Stomach (tissue), 4 donors: ENCODE measurements at regions not wholly inside any gene's neighbourhood (a gene's known extent, or its start where the extent isn't known, plus 50 kb on each side); places are given as distances from the start of the nearest gene placed in this dataset.

Source experiments
- EP300 ChIP-seq: sonication (generic); formaldehyde crosslinking; IDR thresholded peaks from one replicate; pipeline ENCODE4 v1.6.1; 2017; ENCODE audit warnings: antibody characterized with exemption
- POLR2A ChIP-seq, 4 donors: fragments of 450-650 bp; IDR thresholded peaks; one replicate each; pipeline ENCODE4 v1.6.1; 2016; ENCODE audit warnings: antibody characterized with exemption in 4 of 4, control low read depth in 2 of 4, mild to moderate bottlenecking in 1 of 4, moderate library complexity in 1 of 4
- POLR2AphosphoS5 ChIP-seq, 3 donors: sonication (generic); formaldehyde crosslinking; IDR thresholded peaks; one replicate each; pipeline ENCODE4 v1.6.1; 2016; ENCODE audit warnings: antibody characterized with exemption in 3 of 3
- TF ChIP-seq, protein P1 (sequence below), 7 experiments: fragments of 450-650 bp in 4 of 7; fragments of 200-600 bp in 3 of 7; sonication (generic) in 3 of 7; IDR thresholded peaks; one replicate each; pipeline ENCODE4 v1.5.1; 2016 to 2019; ENCODE audit warnings: antibody characterized with exemption in 7 of 7, control low read depth in 2 of 7, mild to moderate bottlenecking in 1 of 7

DNA sequence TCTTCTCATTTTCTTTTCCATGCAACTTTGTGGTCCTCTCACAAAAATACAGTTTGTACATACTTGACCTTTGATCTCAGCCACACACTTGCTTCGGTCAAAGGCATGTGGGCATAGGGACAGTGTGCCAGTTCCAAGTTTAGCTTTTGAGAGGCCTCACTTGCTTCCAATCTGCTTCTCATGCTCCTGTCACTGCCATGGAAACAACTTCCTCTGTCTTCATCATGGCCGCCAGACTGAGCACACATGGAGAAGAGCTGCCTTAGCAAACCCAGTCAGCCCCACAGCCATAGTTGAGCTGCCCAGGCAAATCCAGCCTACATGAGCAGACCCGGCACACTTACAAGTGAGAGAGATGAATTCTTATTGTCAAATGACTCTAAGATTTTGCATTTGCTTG, 138.2 kb upstream of the TUSC1 start:
- TF ChIP-seq POLR2A (IDR thresholded peaks at IDR 0.05) (no peak), EP300 (no peak), POLR2AphosphoS5 (IDR thresholded peaks at IDR 0.05) (no peak)
- TF ChIP-seq, protein P1, sequence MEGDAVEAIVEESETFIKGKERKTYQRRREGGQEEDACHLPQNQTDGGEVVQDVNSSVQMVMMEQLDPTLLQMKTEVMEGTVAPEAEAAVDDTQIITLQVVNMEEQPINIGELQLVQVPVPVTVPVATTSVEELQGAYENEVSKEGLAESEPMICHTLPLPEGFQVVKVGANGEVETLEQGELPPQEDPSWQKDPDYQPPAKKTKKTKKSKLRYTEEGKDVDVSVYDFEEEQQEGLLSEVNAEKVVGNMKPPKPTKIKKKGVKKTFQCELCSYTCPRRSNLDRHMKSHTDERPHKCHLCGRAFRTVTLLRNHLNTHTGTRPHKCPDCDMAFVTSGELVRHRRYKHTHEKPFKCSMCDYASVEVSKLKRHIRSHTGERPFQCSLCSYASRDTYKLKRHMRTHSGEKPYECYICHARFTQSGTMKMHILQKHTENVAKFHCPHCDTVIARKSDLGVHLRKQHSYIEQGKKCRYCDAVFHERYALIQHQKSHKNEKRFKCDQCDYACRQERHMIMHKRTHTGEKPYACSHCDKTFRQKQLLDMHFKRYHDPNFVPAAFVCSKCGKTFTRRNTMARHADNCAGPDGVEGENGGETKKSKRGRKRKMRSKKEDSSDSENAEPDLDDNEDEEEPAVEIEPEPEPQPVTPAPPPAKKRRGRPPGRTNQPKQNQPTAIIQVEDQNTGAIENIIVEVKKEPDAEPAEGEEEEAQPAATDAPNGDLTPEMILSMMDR (IDR thresholded peaks at IDR 0.05), result no peak
